Skeletal muscle satellite cell (primary cell): ENCODE measurements at regions not wholly inside any gene's neighbourhood (a gene's known extent, or its start where the extent isn't known, plus 50 kb on each side); places are given as distances from the start of the nearest gene placed in this dataset.

Experiments used
- H3K27me3 ChIP-seq: 2 replicates; pipeline ENCODE4 v1.7.0; 2013; ENCODE audit warnings: low read length; ENCODE audit not compliant: control insufficient read depth, insufficient read depth
- H3K36me3 ChIP-seq: 2 replicates; pipeline ENCODE4 v1.7.0; 2013; ENCODE audit warnings: mild to moderate bottlenecking, control low read depth, low read length; ENCODE audit not compliant: insufficient read depth
- H3K4me1 ChIP-seq: 2 replicates; pipeline ENCODE4 v1.7.0; 2013; ENCODE audit warnings: low read length; ENCODE audit not compliant: control insufficient read depth, insufficient read depth
- H3K4me2 ChIP-seq: 2 replicates; pipeline ENCODE4 v1.7.0; 2013; ENCODE audit warnings: mild to moderate bottlenecking, low read length
- H3K4me3 ChIP-seq: 2 replicates; pipeline ENCODE4 v1.7.0; 2013; ENCODE audit warnings: low read length
- H3K9ac ChIP-seq: 2 replicates; pipeline ENCODE4 v1.7.0; 2013; ENCODE audit warnings: mild to moderate bottlenecking, low read depth, low read length, moderate library complexity
- H3K9me3 ChIP-seq: replicated peaks from 2 replicates; pipeline ENCODE4 v1.7.0; 2013; ENCODE audit warnings: mild to moderate bottlenecking, control low read depth, low read length

GRCh38 chr14:40119321-40119720 is 687.1 kb upstream of the FBXO33 start:
- no peak overlapping the region for H3K4me2 ChIP-seq
- H3K9ac ChIP-seq: no peak overlapping the region
- no peaks in the 10 kb centered on the region for H3K36me3 ChIP-seq
- H3K9me3 ChIP-seq: peaks cover 9% of the 10 kb centered on the region
- H3K4me3 ChIP-seq: no peak overlapping the region
- no peaks in the 10 kb centered on the region for H3K4me1 ChIP-seq
- no peaks in the 10 kb centered on the region for H3K27me3 ChIP-seq

- peaks cover 13% of the 10 kb centered on the region for H3K9me3 ChIP-seq
- no peak overlapping the region for H3K4me2 ChIP-seq
- H3K27me3 ChIP-seq: no peaks in the 10 kb centered on the region
- H3K4me3 ChIP-seq: no peak overlapping the region
- no peak overlapping the region for H3K9ac ChIP-seq
- H3K36me3 ChIP-seq: no peaks in the 10 kb centered on the region
- H3K4me1 ChIP-seq: no peaks in the 10 kb centered on the region
Observed at GRCh38 chr14:40115583-40115982, 683.4 kb upstream of the FBXO33 start.

- Histone ChIP-seq H3K9ac (no peak overlapping the region), H3K9me3 (peaks cover 13% of the 10 kb centered on the region), H3K36me3 (no peaks in the 10 kb centered on the region), H3K4me1 (no peaks in the 10 kb centered on the region), H3K4me3 (no peak overlapping the region), H3K4me2 (no peak overlapping the region), H3K27me3 (no peaks in the 10 kb centered on the region)
Observed at GRCh38 chr14:40113671-40114070, 681.4 kb upstream of the FBXO33 start.

GRCh38 chr14:40100544-40101196 is 668.4 kb upstream of the FBXO33 start:
- no peaks in the 10 kb centered on the region for H3K27me3 ChIP-seq
- H3K9ac ChIP-seq: no peak overlapping the region
- H3K36me3 ChIP-seq: no peaks in the 10 kb centered on the region
- no peak overlapping the region for H3K4me2 ChIP-seq
- H3K4me3 ChIP-seq: no peak overlapping the region
- no peaks in the 10 kb centered on the region for H3K9me3 ChIP-seq
- no peaks in the 10 kb centered on the region for H3K4me1 ChIP-seq

GRCh38 chr14:40099316-40099715 is 667.1 kb upstream of the FBXO33 start:
- Histone ChIP-seq H3K4me2 (no peak overlapping the region), H3K9ac (no peak overlapping the region), H3K4me1 (no peaks in the 10 kb centered on the region), H3K4me3 (no peak overlapping the region), H3K9me3 (no peaks in the 10 kb centered on the region), H3K36me3 (no peaks in the 10 kb centered on the region), H3K27me3 (no peaks in the 10 kb centered on the region)

- H3K27me3 ChIP-seq: no peaks in the 10 kb centered on the region
- no peaks in the 10 kb centered on the region for H3K36me3 ChIP-seq
- H3K9me3 ChIP-seq: peaks cover 2% of the 10 kb centered on the region
- no peaks in the 10 kb centered on the region for H3K4me1 ChIP-seq
- H3K9ac ChIP-seq: no peak overlapping the region
- H3K4me2 ChIP-seq: no peak overlapping the region
- no peak overlapping the region for H3K4me3 ChIP-seq
Observed at GRCh38 chr14:40098468-40098867, 666.2 kb upstream of the FBXO33 start.

GRCh38 chr14:40096968-40097367 is 664.7 kb upstream of the FBXO33 start:
- Histone ChIP-seq H3K9me3 (peaks cover 2% of the 10 kb centered on the region), H3K4me1 (no peaks in the 10 kb centered on the region), H3K9ac (no peak overlapping the region), H3K36me3 (no peaks in the 10 kb centered on the region), H3K4me3 (no peak overlapping the region), H3K27me3 (no peaks in the 10 kb centered on the region), H3K4me2 (no peak overlapping the region)

- no peak overlapping the region for H3K9ac ChIP-seq
- no peaks in the 10 kb centered on the region for H3K4me1 ChIP-seq
- no peak overlapping the region for H3K4me2 ChIP-seq
- no peaks in the 10 kb centered on the region for H3K36me3 ChIP-seq
- no peak overlapping the region for H3K4me3 ChIP-seq
- peaks cover 2% of the 10 kb centered on the region for H3K9me3 ChIP-seq
- H3K27me3 ChIP-seq: no peaks in the 10 kb centered on the region
Observed at GRCh38 chr14:40093800-40094199, 661.6 kb upstream of the FBXO33 start.

- H3K4me3 ChIP-seq: no peak overlapping the region
- peaks cover 5% of the 10 kb centered on the region for H3K9me3 ChIP-seq
- H3K9ac ChIP-seq: no peak overlapping the region
- no peak overlapping the region for H3K4me2 ChIP-seq
- no peaks in the 10 kb centered on the region for H3K27me3 ChIP-seq
- no peaks in the 10 kb centered on the region for H3K4me1 ChIP-seq
- H3K36me3 ChIP-seq: no peaks in the 10 kb centered on the region
Observed at GRCh38 chr14:40074169-40074568, 641.9 kb upstream of the FBXO33 start.

GRCh38 chr14:40072175-40072574 is 639.9 kb upstream of the FBXO33 start:
- Histone ChIP-seq H3K4me1 (no peaks in the 10 kb centered on the region), H3K27me3 (no peaks in the 10 kb centered on the region), H3K9ac (no peak overlapping the region), H3K9me3 (peaks cover 8% of the 10 kb centered on the region), H3K4me2 (no peak overlapping the region), H3K36me3 (no peaks in the 10 kb centered on the region), H3K4me3 (no peak overlapping the region)

GRCh38 chr14:40058901-40059897 is 627.0 kb upstream of the FBXO33 start:
- no peaks in the 10 kb centered on the region for H3K27me3 ChIP-seq
- no peak overlapping the region for H3K4me3 ChIP-seq
- no peak overlapping the region for H3K9ac ChIP-seq

More at GRCh38 chr14:40058901-40059897, 627.0 kb upstream of the FBXO33 start:
- Histone ChIP-seq H3K9me3 (no peaks in the 10 kb centered on the region), H3K4me2 (no peak overlapping the region), H3K36me3 (no peaks in the 10 kb centered on the region), H3K4me1 (no peaks in the 10 kb centered on the region)
